AG04450 (cell line): ENCODE measurements at regions not wholly inside any gene's neighbourhood (a gene's known extent, or its start where the extent isn't known, plus 50 kb on each side); places are given as distances from the start of the nearest gene placed in this dataset.

Source experiments
- CTCF ChIA-PET: fragments of 300-600, 350-600 bp; formaldehyde crosslinking; extraction: SDS; loops from one replicate; lab custom pipeline; 2022; ENCODE audit warnings: antibody characterized with exemption, inconsistent platforms; lab: Charles Lee
- POLR2A ChIA-PET: fragments of 350-600 bp; formaldehyde crosslinking; extraction: SDS; loops from one replicate; lab custom pipeline; 2021; ENCODE audit warnings: antibody characterized with exemption, inconsistent platforms; lab: Yijun Ruan, JAX
- DNase-seq: peaks from one replicate; pipeline ENCODE4 v3.0.0-alpha.2; 2011; ENCODE audit warnings: low read depth, low spot score
- H3K27ac ChIP-seq: one replicate; pipeline ENCODE4 v1.5.1; 2012; ENCODE audit warnings: low read depth, low read length, control low read depth
- H3K27me3 ChIP-seq: one replicate; pipeline ENCODE4 v1.6.0; 2012; ENCODE audit warnings: low read length; ENCODE audit not compliant: control insufficient read depth, insufficient read depth
- H3K4me3 ChIP-seq: 2 replicates; pipeline ENCODE4 v1.5.1; 2011; ENCODE audit warnings: mild to moderate bottlenecking, low read depth, low read length, control low read depth
- H3K9me3 ChIP-seq: 2 replicates; pipeline ENCODE4 v1.5.1; 2012; ENCODE audit warnings: low read length; ENCODE audit not compliant: control insufficient read depth, insufficient read depth
- CTCF ChIP-seq: IDR thresholded peaks from 2 replicates; pipeline ENCODE4 v1.5.1; 2011; ENCODE audit warnings: low read depth, low read length, control low read depth, inconsistent platforms

- peak; percentile 90 for TF ChIP-seq CTCF
- no peak overlapping the region for H3K27ac ChIP-seq
These were observed 97.4 kb upstream of the KCNJ15 start for GRCh38 chr21:38159355-38159754.

GRCh38 chr21:38165466-38166172 lies 91.2 kb upstream of the KCNJ15 start:
- Histone ChIP-seq H3K9me3 (no peaks in the 10 kb centered on the region), H3K27me3 (no peaks in the 10 kb centered on the region), H3K4me3 (no peak overlapping the region), H3K27ac (no peak overlapping the region)
- DNase-seq = peak; percentile 16
- CTCF ChIA-PET = interaction anchor here (1.3 to 3.4 kb wide), 3 partner anchors 52 to 465 kb away, joined by 4 to 20 read pairs (median 6); no protein-coding TSS in a partner anchor
- TF ChIP-seq CTCF = no peak
- POLR2A ChIA-PET = no interaction called here

More at GRCh38 chr21:38159355-38159754, 97.4 kb upstream of the KCNJ15 start:
- CTCF ChIA-PET = interaction anchor here (0.6 to 7.6 kb wide), 21 partner anchors 8 to 459 kb away, joined by 3 to 123 read pairs (median 4); no protein-coding TSS in a partner anchor
- H3K4me3 ChIP-seq = no peak overlapping the region
- POLR2A ChIA-PET = no interaction called here
- H3K27me3 ChIP-seq = peaks cover 8% of the 10 kb centered on the region
- no peaks in the 10 kb centered on the region for H3K9me3 ChIP-seq
- DNase-seq = peak; percentile 74

- POLR2A ChIA-PET = no interaction called here
- Histone ChIP-seq H3K4me3 (no peak overlapping the region), H3K27me3 (no peaks in the 10 kb centered on the region), H3K27ac (no peak overlapping the region), H3K9me3 (no peaks in the 10 kb centered on the region)
- CTCF ChIA-PET = interaction anchor here (1.1 to 3.7 kb wide), 5 partner anchors 35 to 466 kb away, joined by 3 to 25 read pairs (median 6); no protein-coding TSS in a partner anchor
- no peak for TF ChIP-seq CTCF
- no peak for DNase-seq
These were observed 90.6 kb upstream of the KCNJ15 start for GRCh38 chr21:38166173-38166535.

- DNase-seq = no peak
- Histone ChIP-seq H3K27ac (no peak overlapping the region), H3K27me3 (no peaks in the 10 kb centered on the region), H3K4me3 (no peak overlapping the region), H3K9me3 (no peaks in the 10 kb centered on the region)
- TF ChIP-seq CTCF = no peak
- ChIA-PET POLR2A (no interaction called here), CTCF (interaction anchor here (0.6 to 4.1 kb wide), 7 partner anchors 8 to 492 kb away, joined by 3 to 25 read pairs (median 6); no protein-coding TSS in a partner anchor)
These were observed 89.4 kb upstream of the KCNJ15 start for GRCh38 chr21:38167345-38167744.

- DNase-seq = no peak
- Histone ChIP-seq H3K27me3 (no peaks in the 10 kb centered on the region), H3K27ac (no peak overlapping the region), H3K4me3 (no peak overlapping the region), H3K9me3 (no peaks in the 10 kb centered on the region)
- peak; percentile 43; the same call in 1 of the 2 replicates for TF ChIP-seq CTCF
- POLR2A ChIA-PET = no interaction called here
- CTCF ChIA-PET = interaction anchor here (0.9 to 4.5 kb wide), 9 partner anchors 8 to 458 kb away, joined by 3 to 53 read pairs (median 8); no protein-coding TSS in a partner anchor
These were observed 86.5 kb upstream of the KCNJ15 start for GRCh38 chr21:38170283-38170682.
